HCT116 (cell line): ENCODE measurements at regions not wholly inside any gene's neighbourhood (a gene's known extent, or its start where the extent isn't known, plus 50 kb on each side); places are given as distances from the start of the nearest gene placed in this dataset.

Experiments
- ATAC-seq: fragments of 200-7000 bp; cut with Tn5 transposase; 2 replicates; pipeline ENCODE4 v1.9.1; 2020; ENCODE audit warnings: mild to moderate bottlenecking, moderate library complexity
- BruUV-seq: library from RNA; stranded (reverse); fragments of 400-500 nt; replicated peaks from 2 replicates; lab custom pipeline; 2021; lab: Mats Ljungman, UMichigan
- CTCF ChIA-PET: fragments of 300-600 bp; sonication (Branson Sonifier 250); formaldehyde crosslinking; loops from one replicate; lab custom pipeline; 2021; ENCODE audit warnings: antibody characterized with exemption; lab: Charles Lee
- POLR2A ChIA-PET: fragments of 300-600, 350-600 bp; sonication (Branson Sonifier 250); formaldehyde crosslinking; loops from one replicate; lab custom pipeline; 2021; ENCODE audit warnings: antibody characterized with exemption; lab: Charles Lee
- RAD21 ChIA-PET, 2 experiments: fragments of 300-600 bp; sonication (Branson Sonifier 250); formaldehyde crosslinking; loops; one replicate each; lab custom pipeline; 2023; ENCODE audit warnings: low total read pairs in 2 of 2; ENCODE audit not compliant: uncharacterized antibody in 2 of 2, unreplicated experiment in 2 of 2, low non-redundant PET in 1 of 2; lab: Charles Lee
- DNase-seq: peaks from one replicate; pipeline ENCODE4 v3.0.0-alpha.2; 2010; ENCODE audit warnings: low read depth, low spot score
- H2AFZ ChIP-seq: fragments of 200-600 bp; shearing (Covaris generic), sonication (generic); 2 replicates; pipeline ENCODE4 v1.6.1; 2017; ENCODE audit warnings: low read depth, mixed run types, mixed read lengths, antibody characterized with exemption, low read length; ENCODE audit not compliant: poor library complexity, severe bottlenecking
- H3K27ac ChIP-seq: 2 replicates; pipeline ENCODE4 v1.5.1; 2012; ENCODE audit warnings: low read depth, low read length
- H3K27me3 ChIP-seq: fragments of 200-600 bp; sonication (generic); 2 replicates; pipeline ENCODE4 v1.6.1; 2016; ENCODE audit warnings: mixed run types, low read length, mixed read lengths; ENCODE audit not compliant: insufficient read depth
- H3K36me3 ChIP-seq, 2 experiments: fragments of 200-500 bp in 1 of 2; fragments of 200-600 bp in 1 of 2; sonication (Bioruptor generic) in 1 of 2; sonication (generic) in 1 of 2; 2 replicates each; pipeline versions ENCODE4 v1.5.1 to v1.6.1; 2014 to 2016; ENCODE audit warnings: low read length in 2 of 2, inconsistent platforms in 1 of 2, mixed read lengths in 1 of 2, mixed run types in 1 of 2; ENCODE audit not compliant: insufficient read depth in 2 of 2, control insufficient read depth in 1 of 2
- H3K4me1 ChIP-seq, 2 experiments: fragments of 200-600 bp in 1 of 2; sonication (generic) in 1 of 2; 2 replicates each; pipeline versions ENCODE4 v1.5.1 to v1.6.1; 2012 to 2017; ENCODE audit warnings: low read length in 2 of 2, inconsistent platforms in 1 of 2, mild to moderate bottlenecking in 1 of 2, mixed read lengths in 1 of 2, mixed run types in 1 of 2, moderate library complexity in 1 of 2; ENCODE audit not compliant: insufficient read depth in 2 of 2, control insufficient read depth in 1 of 2
- H3K4me2 ChIP-seq: fragments of 200-600 bp; sonication (generic); 2 replicates; pipeline ENCODE4 v1.6.1; 2017; ENCODE audit warnings: mixed run types, low read length, mixed read lengths
- H3K4me3 ChIP-seq, 2 experiments: fragments of 200-600 bp in 1 of 2; sonication (generic) in 1 of 2; replicated peaks in 1 of 2; 2 replicates each; pipeline ENCODE4 v1.5.1; 2011 to 2016; ENCODE audit warnings: low read length in 2 of 2, control low read depth in 1 of 2, low read depth in 1 of 2, mild to moderate bottlenecking in 1 of 2, mixed read lengths in 1 of 2, mixed run types in 1 of 2
- H3K79me2 ChIP-seq: fragments of 200-600 bp; sonication (generic); 2 replicates; pipeline ENCODE4 v1.6.1; 2017; ENCODE audit warnings: mild to moderate bottlenecking, mixed run types, low read length, moderate library complexity, mixed read lengths; ENCODE audit not compliant: insufficient read depth
- H3K9ac ChIP-seq: fragments of 200-600 bp; sonication (generic); 2 replicates; pipeline ENCODE4 v1.6.1; 2016; ENCODE audit warnings: low read length, mixed read lengths
- H3K9me2 ChIP-seq: fragments of 200-600 bp; sonication (generic), shearing (Covaris generic); 2 replicates; pipeline ENCODE4 v1.6.1; 2017; ENCODE audit warnings: mixed run types, mild to moderate bottlenecking, moderate library complexity; ENCODE audit not compliant: insufficient read depth
- H3K9me3 ChIP-seq, 2 experiments: fragments of 200-500 bp in 1 of 2; fragments of 200-600 bp in 1 of 2; sonication (Bioruptor generic) in 1 of 2; sonication (generic) in 1 of 2; 2 replicates each; pipeline ENCODE4 v1.6.1; 2014 to 2017; ENCODE audit warnings: low read length in 2 of 2, mixed read lengths in 2 of 2, inconsistent platforms in 1 of 2, low read depth in 1 of 2, mild to moderate bottlenecking in 1 of 2, mixed run types in 1 of 2, moderate library complexity in 1 of 2; ENCODE audit not compliant: control insufficient read depth in 1 of 2, insufficient read depth in 1 of 2
- H4K20me1 ChIP-seq: fragments of 200-600 bp; sonication (generic), shearing (Covaris generic); 2 replicates; pipeline ENCODE4 v1.6.1; 2017; ENCODE audit warnings: mixed run types, mild to moderate bottlenecking, moderate library complexity; ENCODE audit not compliant: insufficient read depth
- CBX3 ChIP-seq: IDR thresholded peaks from 2 replicates; pipeline ENCODE4 v1.6.1; 2012; ENCODE audit warnings: low read depth
- CEBPB ChIP-seq: IDR thresholded peaks from 2 replicates; pipeline ENCODE4 v1.6.1; 2012; ENCODE audit warnings: low read depth
- EGR1 ChIP-seq: IDR thresholded peaks from 2 replicates; pipeline ENCODE4 v1.6.1; 2012; ENCODE audit warnings: low read depth
- EZH2 ChIP-seq: fragments of 200-600 bp; sonication (generic); IDR thresholded peaks from 2 replicates; pipeline ENCODE4 v1.6.1; 2017; ENCODE audit warnings: antibody characterized with exemption, mixed run types
- EZH2phosphoT487 ChIP-seq: fragments of 200-600 bp; IDR thresholded peaks from 2 replicates; pipeline ENCODE4 v1.6.1; 2018; ENCODE audit warnings: antibody characterized with exemption, borderline replicate concordance
- FOSL1 ChIP-seq: IDR thresholded peaks from 2 replicates; pipeline ENCODE4 v1.6.1; 2012; ENCODE audit warnings: low read depth
- POLR2A ChIP-seq: IDR thresholded peaks from 2 replicates; pipeline ENCODE4 v1.7.0; 2011; ENCODE audit warnings: borderline replicate concordance; ENCODE audit not compliant: insufficient read depth, insufficient read length; ENCODE audit errors: extremely low read depth
- POLR2AphosphoS5 ChIP-seq: IDR thresholded peaks from 2 replicates; pipeline ENCODE4 v1.6.1; 2011; ENCODE audit warnings: mild to moderate bottlenecking, low read depth, low read length, moderate library complexity
- RAD21 ChIP-seq: IDR thresholded peaks from 2 replicates; pipeline ENCODE4 v1.6.1; 2012; ENCODE audit warnings: low read depth, mild to moderate bottlenecking
- SIN3A ChIP-seq: IDR thresholded peaks from 2 replicates; pipeline ENCODE4 v1.6.1; 2012; ENCODE audit warnings: low read depth
- SP1 ChIP-seq: IDR thresholded peaks from 2 replicates; pipeline ENCODE4 v1.6.1; 2012; ENCODE audit warnings: low read depth
- SRF ChIP-seq: IDR thresholded peaks from 2 replicates; pipeline ENCODE4 v1.6.1; 2012; ENCODE audit warnings: low read depth
- ZFX ChIP-seq: fragments of 450-650 bp; IDR thresholded peaks from 2 replicates; pipeline ENCODE4 v1.6.1; 2017
- intact Hi-C: fragments of 100-400 bp; cut with micrococcal nuclease; formaldehyde crosslinking; loops from 2 replicates; pipeline ENCODE4 v1.10.0; 2022
- TF ChIP-seq, protein P1 (sequence below): IDR thresholded peaks from 2 replicates; pipeline ENCODE4 v1.6.1; 2012
- TF ChIP-seq, protein P2 (sequence below): IDR thresholded peaks from 2 replicates; pipeline ENCODE4 v1.6.1; 2011; ENCODE audit warnings: mild to moderate bottlenecking, low read length, moderate library complexity; ENCODE audit not compliant: insufficient replicate concordance; ENCODE audit errors: extremely low read depth
- TF ChIP-seq, protein P3 (sequence below): IDR thresholded peaks from 2 replicates; pipeline ENCODE4 v1.6.1; 2012; ENCODE audit warnings: low read depth

DNA sequence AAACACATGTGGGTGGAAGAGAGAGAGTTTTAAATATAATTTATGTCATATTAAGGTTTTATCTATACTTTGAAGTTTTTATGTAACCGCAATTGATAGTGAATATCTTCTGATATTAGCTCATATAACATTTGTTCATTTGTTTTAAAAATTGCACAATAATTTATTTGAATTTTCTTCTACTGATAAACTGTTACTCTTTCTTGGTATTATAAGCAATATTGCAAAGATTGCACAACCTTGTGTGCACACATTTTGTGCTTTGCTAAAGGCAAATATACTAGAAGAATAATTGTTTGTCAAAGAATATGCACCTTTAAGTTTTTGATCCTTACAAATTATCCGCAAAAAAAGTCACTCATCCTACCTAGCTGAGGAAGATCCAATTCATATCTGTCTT lies 275.7 kb downstream of the TLR4 start:
- POLR2A ChIA-PET, result no interaction called here
- ATAC-seq, result no peak
- no peak overlapping the region for H3K4me2 ChIP-seq
- no peaks in the 10 kb centered on the region for H4K20me1 ChIP-seq
- no peaks in the 10 kb centered on the region for H3K27me3 ChIP-seq
- no peak overlapping the region for H3K9ac ChIP-seq
- CTCF ChIA-PET, result no interaction called here
- BruUV-seq, result no TSS peak
- intact Hi-C loops, result no loop called here
- no peak for DNase-seq
- H3K27ac ChIP-seq, result no peak overlapping the region
- no peak for TF ChIP-seq EGR1
- TF ChIP-seq, protein P1, sequence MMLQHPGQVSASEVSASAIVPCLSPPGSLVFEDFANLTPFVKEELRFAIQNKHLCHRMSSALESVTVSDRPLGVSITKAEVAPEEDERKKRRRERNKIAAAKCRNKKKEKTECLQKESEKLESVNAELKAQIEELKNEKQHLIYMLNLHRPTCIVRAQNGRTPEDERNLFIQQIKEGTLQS, result no peak
- no peak for TF ChIP-seq SIN3A
- TF ChIP-seq, protein P2, sequence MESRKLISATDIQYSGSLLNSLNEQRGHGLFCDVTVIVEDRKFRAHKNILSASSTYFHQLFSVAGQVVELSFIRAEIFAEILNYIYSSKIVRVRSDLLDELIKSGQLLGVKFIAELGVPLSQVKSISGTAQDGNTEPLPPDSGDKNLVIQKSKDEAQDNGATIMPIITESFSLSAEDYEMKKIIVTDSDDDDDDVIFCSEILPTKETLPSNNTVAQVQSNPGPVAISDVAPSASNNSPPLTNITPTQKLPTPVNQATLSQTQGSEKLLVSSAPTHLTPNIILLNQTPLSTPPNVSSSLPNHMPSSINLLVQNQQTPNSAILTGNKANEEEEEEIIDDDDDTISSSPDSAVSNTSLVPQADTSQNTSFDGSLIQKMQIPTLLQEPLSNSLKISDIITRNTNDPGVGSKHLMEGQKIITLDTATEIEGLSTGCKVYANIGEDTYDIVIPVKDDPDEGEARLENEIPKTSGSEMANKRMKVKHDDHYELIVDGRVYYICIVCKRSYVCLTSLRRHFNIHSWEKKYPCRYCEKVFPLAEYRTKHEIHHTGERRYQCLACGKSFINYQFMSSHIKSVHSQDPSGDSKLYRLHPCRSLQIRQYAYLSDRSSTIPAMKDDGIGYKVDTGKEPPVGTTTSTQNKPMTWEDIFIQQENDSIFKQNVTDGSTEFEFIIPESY, result no peak
- no peak for TF ChIP-seq FOSL1
- no peak for TF ChIP-seq RAD21
- no peak for TF ChIP-seq POLR2A
- TF ChIP-seq EZH2, result no peak
- TF ChIP-seq SP1, result no peak
- TF ChIP-seq POLR2AphosphoS5, result no peak
- TF ChIP-seq ZFX, result no peak
- TF ChIP-seq CBX3, result no peak
- TF ChIP-seq EZH2phosphoT487, result no peak
- no peak for TF ChIP-seq SRF
- TF ChIP-seq, protein P3, sequence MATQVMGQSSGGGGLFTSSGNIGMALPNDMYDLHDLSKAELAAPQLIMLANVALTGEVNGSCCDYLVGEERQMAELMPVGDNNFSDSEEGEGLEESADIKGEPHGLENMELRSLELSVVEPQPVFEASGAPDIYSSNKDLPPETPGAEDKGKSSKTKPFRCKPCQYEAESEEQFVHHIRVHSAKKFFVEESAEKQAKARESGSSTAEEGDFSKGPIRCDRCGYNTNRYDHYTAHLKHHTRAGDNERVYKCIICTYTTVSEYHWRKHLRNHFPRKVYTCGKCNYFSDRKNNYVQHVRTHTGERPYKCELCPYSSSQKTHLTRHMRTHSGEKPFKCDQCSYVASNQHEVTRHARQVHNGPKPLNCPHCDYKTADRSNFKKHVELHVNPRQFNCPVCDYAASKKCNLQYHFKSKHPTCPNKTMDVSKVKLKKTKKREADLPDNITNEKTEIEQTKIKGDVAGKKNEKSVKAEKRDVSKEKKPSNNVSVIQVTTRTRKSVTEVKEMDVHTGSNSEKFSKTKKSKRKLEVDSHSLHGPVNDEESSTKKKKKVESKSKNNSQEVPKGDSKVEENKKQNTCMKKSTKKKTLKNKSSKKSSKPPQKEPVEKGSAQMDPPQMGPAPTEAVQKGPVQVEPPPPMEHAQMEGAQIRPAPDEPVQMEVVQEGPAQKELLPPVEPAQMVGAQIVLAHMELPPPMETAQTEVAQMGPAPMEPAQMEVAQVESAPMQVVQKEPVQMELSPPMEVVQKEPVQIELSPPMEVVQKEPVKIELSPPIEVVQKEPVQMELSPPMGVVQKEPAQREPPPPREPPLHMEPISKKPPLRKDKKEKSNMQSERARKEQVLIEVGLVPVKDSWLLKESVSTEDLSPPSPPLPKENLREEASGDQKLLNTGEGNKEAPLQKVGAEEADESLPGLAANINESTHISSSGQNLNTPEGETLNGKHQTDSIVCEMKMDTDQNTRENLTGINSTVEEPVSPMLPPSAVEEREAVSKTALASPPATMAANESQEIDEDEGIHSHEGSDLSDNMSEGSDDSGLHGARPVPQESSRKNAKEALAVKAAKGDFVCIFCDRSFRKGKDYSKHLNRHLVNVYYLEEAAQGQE, result no peak
- TF ChIP-seq CEBPB, result no peak
- no peak overlapping the region for H2AFZ ChIP-seq
- H3K4me3 ChIP-seq, result no peak overlapping the region
- H3K36me3 ChIP-seq, result no peaks in the 10 kb centered on the region
- peaks cover 4 to 15% of the 10 kb centered on the region in 2 experiments; a peak in 2 of 4 replicates for H3K9me3 ChIP-seq
- no peaks in the 10 kb centered on the region for H3K79me2 ChIP-seq
- H3K9me2 ChIP-seq, result no peaks in the 10 kb centered on the region
- RAD21 ChIA-PET, result no interaction called here
- no peaks in the 10 kb centered on the region for H3K4me1 ChIP-seq
